Endothelial cell of umbilical vein (primary cell): ENCODE measurements at regions not wholly inside any gene's neighbourhood (a gene's known extent, or its start where the extent isn't known, plus 50 kb on each side); places are given as distances from the start of the nearest gene placed in this dataset.
A peak's percentile ranks its signal among the peaks of the same experiment; 100 is the strongest.

Experiments used
- BruUV-seq: library from RNA; stranded (reverse); fragments of 400-500 nt; replicated peaks from 2 replicates; lab custom pipeline; 2021; lab: Mats Ljungman, UMichigan
- CTCF ChIA-PET: fragments of 300-600, 350-600 bp; sonication (Branson Sonifier 250); formaldehyde crosslinking; loops from one replicate; lab custom pipeline; 2021; ENCODE audit warnings: antibody characterized with exemption, inconsistent platforms; lab: Charles Lee
- POLR2A ChIA-PET: fragments of 300-600, 350-600 bp; sonication (Branson Sonifier 250); formaldehyde crosslinking; loops from one replicate; lab custom pipeline; 2021; ENCODE audit warnings: antibody characterized with exemption, inconsistent platforms; lab: Charles Lee
- DNase-seq: peaks from one replicate; pipeline ENCODE4 v3.0.0-alpha.2; 2011; ENCODE audit warnings: low read depth, low spot score
- FAIRE-seq: peaks from 2 replicates; lab custom pipeline; 2011; peaks lifted over from hg19 to GRCh38; lab: Jason Lieb, UNC
- H2AFZ ChIP-seq: 2 replicates; pipeline ENCODE4 v1.6.0; 2012; ENCODE audit warnings: low read depth, low read length, control low read depth, inconsistent platforms
- H3K27ac ChIP-seq: 2 replicates; pipeline ENCODE4 v1.5.1; 2011; ENCODE audit warnings: low read depth, mild to moderate bottlenecking, control low read depth, low read length, moderate library complexity; ENCODE audit not compliant: insufficient read depth
- H3K27me3 ChIP-seq, 2 experiments: 2 replicates each; pipeline versions ENCODE4 v1.6.0 to v1.6.1; 2011; ENCODE audit warnings: low read length in 2 of 2, mixed read lengths in 1 of 2; ENCODE audit not compliant: control insufficient read depth in 2 of 2, insufficient read depth in 2 of 2
- H3K36me3 ChIP-seq, 2 experiments: 2 replicates in 1 of 2; 3 replicates in 1 of 2; pipeline ENCODE4 v1.5.1; 2011; ENCODE audit warnings: low read length in 2 of 2, mild to moderate bottlenecking in 1 of 2, moderate library complexity in 1 of 2; ENCODE audit not compliant: control insufficient read depth in 2 of 2, insufficient read depth in 2 of 2; ENCODE audit errors: extremely low read depth in 1 of 2
- H3K4me1 ChIP-seq: 3 replicates; pipeline ENCODE4 v1.5.1; 2011; ENCODE audit warnings: mild to moderate bottlenecking, low read length; ENCODE audit not compliant: control insufficient read depth, insufficient read depth; ENCODE audit errors: extremely low read depth
- H3K4me2 ChIP-seq: 2 replicates; pipeline ENCODE4 v1.6.1; 2011; ENCODE audit warnings: low read length, control low read depth, mixed read lengths; ENCODE audit not compliant: insufficient read depth
- H3K4me3 ChIP-seq, 3 experiments: fragments of 200-600 bp in 1 of 3; sonication (generic), shearing (Covaris generic) in 1 of 3; replicated peaks in 1 of 3; 2 replicates each; pipeline ENCODE4 v1.5.1; 2011 to 2016; ENCODE audit warnings: control low read depth in 3 of 3, low read length in 3 of 3, mild to moderate bottlenecking in 2 of 3, inconsistent platforms in 1 of 3, low read depth in 1 of 3, moderate library complexity in 1 of 3; ENCODE audit not compliant: insufficient read depth in 1 of 3
- H3K79me2 ChIP-seq: 2 replicates; pipeline ENCODE4 v1.6.0; 2012; ENCODE audit warnings: low read length, inconsistent platforms; ENCODE audit not compliant: control insufficient read depth, insufficient read depth
- H3K9ac ChIP-seq: replicated peaks from 2 replicates; pipeline ENCODE3; 2011; ENCODE audit warnings: low read length, control low read depth; ENCODE audit not compliant: insufficient read depth; ENCODE audit errors: extremely low read depth
- H3K9me1 ChIP-seq: replicated peaks from 3 replicates; pipeline ENCODE4 v1.6.0; 2011; ENCODE audit warnings: mild to moderate bottlenecking, low read length; ENCODE audit not compliant: control insufficient read depth, insufficient read depth; ENCODE audit errors: extremely low read depth
- H3K9me3 ChIP-seq: replicated peaks from 2 replicates; pipeline ENCODE4 v1.5.1; 2012; ENCODE audit warnings: low read length, inconsistent platforms; ENCODE audit not compliant: control insufficient read depth, insufficient read depth
- H4K20me1 ChIP-seq: replicated peaks from 2 replicates; pipeline ENCODE3; 2011; ENCODE audit warnings: mild to moderate bottlenecking, low read length; ENCODE audit not compliant: control insufficient read depth, insufficient read depth; ENCODE audit errors: extremely low read depth
- EZH2 ChIP-seq: IDR thresholded peaks from 2 replicates; pipeline ENCODE4 v1.6.1; 2012; ENCODE audit warnings: borderline replicate concordance, low read depth, mild to moderate bottlenecking, moderate library complexity, low read length, inconsistent platforms; ENCODE audit not compliant: severe bottlenecking
- FOS ChIP-seq: IDR thresholded peaks from 2 replicates; pipeline ENCODE4 v1.6.1; 2011; ENCODE audit warnings: mild to moderate bottlenecking, low read length, moderate library complexity, borderline replicate concordance; ENCODE audit not compliant: insufficient read depth
- GATA2 ChIP-seq: IDR thresholded peaks from 2 replicates; pipeline ENCODE4 v1.7.0; 2011; ENCODE audit warnings: low read depth, mild to moderate bottlenecking, moderate library complexity, mixed read lengths, low read length; ENCODE audit not compliant: insufficient read length, insufficient read depth
- JUN ChIP-seq: IDR thresholded peaks from 2 replicates; pipeline ENCODE4 v1.6.1; 2011; ENCODE audit warnings: borderline replicate concordance, low read depth; ENCODE audit not compliant: insufficient read length, insufficient read depth
- POLR2AphosphoS5 ChIP-seq: IDR thresholded peaks from 2 replicates; pipeline ENCODE4 v1.6.1; 2012; ENCODE audit warnings: low read depth, mild to moderate bottlenecking, control low read depth, low read length, moderate library complexity; ENCODE audit not compliant: insufficient read depth
- dilution Hi-C: fragments of 300-500 bp; cut with MboI; formaldehyde crosslinking; loops from one replicate; pipeline ENCODE4 v1.15.0; 2019; ENCODE audit warnings: low sequenced_read_pairs; ENCODE audit not compliant: extremely low pct_ligation_motif_present
- intact Hi-C: fragments of 100-400 bp; cut with micrococcal nuclease; formaldehyde crosslinking; loops from one replicate; pipeline ENCODE4 v1.10.0; 2022
- TF ChIP-seq, protein P1 (sequence below), 2 donors: IDR thresholded peaks; 1 replicate in 1 of 2; 2 replicates in 1 of 2; pipeline ENCODE4 v1.5.1; 2011; ENCODE audit warnings: low read length in 2 of 2, mild to moderate bottlenecking in 2 of 2, moderate library complexity in 2 of 2, control low read depth in 1 of 2, inconsistent platforms in 1 of 2, low read depth in 1 of 2; ENCODE audit not compliant: insufficient read depth in 1 of 2; ENCODE audit errors: extremely low read depth in 1 of 2

DNA sequence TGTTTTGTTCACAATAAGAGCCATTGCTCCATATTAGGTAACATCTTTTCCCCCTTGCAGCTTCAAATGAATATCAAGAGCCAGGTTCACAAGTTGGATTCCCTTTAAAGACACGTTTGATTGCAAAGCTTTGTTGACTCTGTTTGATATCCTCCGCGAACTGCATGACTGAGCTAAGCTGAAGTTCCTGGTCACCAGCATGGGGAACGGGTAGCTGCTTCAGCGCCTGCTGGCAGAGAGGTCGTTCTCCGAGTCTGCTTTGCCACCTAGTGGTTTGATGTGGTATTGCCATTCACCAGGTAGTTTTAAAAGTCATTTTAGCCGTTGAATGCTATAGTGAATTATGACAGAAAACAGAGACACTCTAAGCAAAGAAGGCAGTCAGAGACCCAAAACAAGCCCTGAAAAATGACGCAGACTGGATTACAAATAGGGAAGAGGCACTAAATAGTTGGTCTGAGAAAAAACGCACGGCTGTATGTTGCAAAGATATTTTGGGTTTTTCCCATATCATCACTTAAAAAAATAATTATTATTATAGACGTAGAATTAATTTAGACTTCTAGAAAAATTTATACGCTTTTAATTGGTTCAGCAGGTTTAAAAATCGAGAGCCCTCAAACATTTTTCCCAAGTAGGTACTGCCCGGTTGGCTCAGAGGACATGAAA lies 193.5 kb upstream of the FMN2 start:
- Histone ChIP-seq H3K4me1 (no peaks in the 10 kb centered on the region), H3K4me2 (no peak overlapping the region), H3K36me3 (no peaks in the 10 kb centered on the region), H2AFZ (no peak overlapping the region), H3K79me2 (no peaks in the 10 kb centered on the region), H3K27ac (no peak overlapping the region), H4K20me1 (no peaks in the 10 kb centered on the region), H3K4me3 (no peak overlapping the region), H3K9ac (no peak overlapping the region), H3K9me1 (no peaks in the 10 kb centered on the region), H3K9me3 (no peaks in the 10 kb centered on the region), H3K27me3 (no peaks in the 10 kb centered on the region)
- ChIA-PET POLR2A (interaction anchor here (0.6 kb wide), 1 partner anchor 288 kb away, joined by 3 read pairs; no protein-coding TSS in a partner anchor), CTCF (interaction anchor here (0.7 to 1.4 kb wide), 7 partner anchors 9 to 526 kb away, joined by 3 to 6 read pairs (median 4); no protein-coding TSS in a partner anchor)
- TF ChIP-seq, protein P1, sequence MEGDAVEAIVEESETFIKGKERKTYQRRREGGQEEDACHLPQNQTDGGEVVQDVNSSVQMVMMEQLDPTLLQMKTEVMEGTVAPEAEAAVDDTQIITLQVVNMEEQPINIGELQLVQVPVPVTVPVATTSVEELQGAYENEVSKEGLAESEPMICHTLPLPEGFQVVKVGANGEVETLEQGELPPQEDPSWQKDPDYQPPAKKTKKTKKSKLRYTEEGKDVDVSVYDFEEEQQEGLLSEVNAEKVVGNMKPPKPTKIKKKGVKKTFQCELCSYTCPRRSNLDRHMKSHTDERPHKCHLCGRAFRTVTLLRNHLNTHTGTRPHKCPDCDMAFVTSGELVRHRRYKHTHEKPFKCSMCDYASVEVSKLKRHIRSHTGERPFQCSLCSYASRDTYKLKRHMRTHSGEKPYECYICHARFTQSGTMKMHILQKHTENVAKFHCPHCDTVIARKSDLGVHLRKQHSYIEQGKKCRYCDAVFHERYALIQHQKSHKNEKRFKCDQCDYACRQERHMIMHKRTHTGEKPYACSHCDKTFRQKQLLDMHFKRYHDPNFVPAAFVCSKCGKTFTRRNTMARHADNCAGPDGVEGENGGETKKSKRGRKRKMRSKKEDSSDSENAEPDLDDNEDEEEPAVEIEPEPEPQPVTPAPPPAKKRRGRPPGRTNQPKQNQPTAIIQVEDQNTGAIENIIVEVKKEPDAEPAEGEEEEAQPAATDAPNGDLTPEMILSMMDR (IDR thresholded peaks at IDR 0.05; ENCODE audit: extremely low read depth in 1 of 2, insufficient read depth in 1 of 2, low read depth in 1 of 2, low read length in 2 of 2), result peak; percentile 72 to 82
- TF ChIP-seq JUN, result no peak
- no peak for TF ChIP-seq EZH2
- BruUV-seq, result no TSS peak
- intact Hi-C loops, result loop anchor here (2.0 kb wide), 1 partner anchor 1645 kb away; no protein-coding TSS in a partner anchor
- DNase-seq (peak; percentile 51), FAIRE-seq (peak; percentile 88)
- dilution Hi-C loops, result no loop called here

GRCh38 chr1:239899747-239900146 lies 191.9 kb upstream of the FMN2 start:
- H3K4me1 ChIP-seq, result no peaks in the 10 kb centered on the region
- H2AFZ ChIP-seq, result no peak overlapping the region
- H3K9me1 ChIP-seq, result no peaks in the 10 kb centered on the region
- H3K9me3 ChIP-seq, result no peaks in the 10 kb centered on the region
- H3K9ac ChIP-seq, result no peak overlapping the region
- H3K79me2 ChIP-seq, result no peaks in the 10 kb centered on the region
- BruUV-seq, result no TSS peak
- DNase-seq (no peak), FAIRE-seq (no peak)
- H3K27ac ChIP-seq, result no peak overlapping the region
- intact Hi-C loops, result loop anchor here (2.0 kb wide), 1 partner anchor 1647 kb away; no protein-coding TSS in a partner anchor
- H3K4me2 ChIP-seq, result no peak overlapping the region
- no peaks in the 10 kb centered on the region for H3K36me3 ChIP-seq
- H3K27me3 ChIP-seq, result no peaks in the 10 kb centered on the region
- TF ChIP-seq GATA2, result no peak
- TF ChIP-seq FOS, result no peak
- TF ChIP-seq, protein P1 (IDR thresholded peaks at IDR 0.05; ENCODE audit: extremely low read depth in 1 of 2, insufficient read depth in 1 of 2, low read depth in 1 of 2, low read length in 2 of 2), result no peak
- TF ChIP-seq POLR2AphosphoS5, result no peak
- no peak for TF ChIP-seq EZH2
- H3K4me3 ChIP-seq, result no peak overlapping the region
- dilution Hi-C loops, result no loop called here
- POLR2A ChIA-PET, result no interaction called here
- no peaks in the 10 kb centered on the region for H4K20me1 ChIP-seq
- CTCF ChIA-PET, result no interaction called here
